T1000 (cell line): ENCODE measurements at regions not wholly inside any gene's neighbourhood (a gene's known extent, or its start where the extent isn't known, plus 50 kb on each side); places are given as distances from the start of the nearest gene placed in this dataset.

Experiments
- DNase-seq: peaks from one replicate; lab custom pipeline; 2025; ENCODE audit warnings: mixed read lengths; lab: John Stamatoyannopoulos, UW

DNA sequence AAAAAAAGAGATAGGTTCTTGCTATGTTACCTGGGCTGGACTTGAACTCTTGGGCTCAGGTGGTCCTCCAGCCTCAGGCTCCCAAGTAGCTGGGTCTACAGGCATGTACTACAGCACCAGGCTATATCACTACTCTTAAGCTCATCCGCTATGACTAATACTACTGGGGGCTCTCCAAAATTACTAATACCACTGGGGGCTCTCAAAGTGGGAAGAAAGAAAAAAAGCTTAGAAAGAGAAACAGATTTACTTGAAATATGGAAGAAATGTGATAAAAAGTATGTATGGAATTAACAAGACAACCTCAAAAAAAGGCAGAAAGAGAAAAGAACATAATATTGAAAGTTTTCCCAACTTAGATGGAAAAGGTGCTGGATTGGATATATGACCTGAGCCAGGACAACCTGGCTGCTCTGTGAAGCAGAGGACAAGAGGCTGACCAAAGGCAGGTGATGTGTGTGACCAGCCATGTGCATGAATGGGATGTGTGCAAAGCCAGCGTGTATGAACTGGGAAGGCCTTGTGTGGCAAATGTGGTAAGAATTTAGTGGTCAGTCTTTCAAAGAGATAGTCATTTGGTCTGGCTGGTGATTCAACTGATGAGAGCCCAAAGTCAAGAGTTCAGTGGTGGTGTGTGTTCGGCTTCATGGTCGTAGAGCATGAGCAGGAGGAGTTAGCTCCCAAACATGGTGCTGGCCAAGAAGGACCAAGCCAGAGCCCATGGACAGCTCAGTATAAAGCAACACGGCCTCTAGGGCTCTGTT is 232.4 kb upstream of the KLF14 start:
- DNase-seq, result no peak

GRCh38 chr7:130970196-130970595 is 236.2 kb upstream of the KLF14 start:
- DNase-seq, result no peak

- DNase-seq, result no peak
These were observed 236.7 kb upstream of the KLF14 start for GRCh38 chr7:130970696-130971095.

DNA sequence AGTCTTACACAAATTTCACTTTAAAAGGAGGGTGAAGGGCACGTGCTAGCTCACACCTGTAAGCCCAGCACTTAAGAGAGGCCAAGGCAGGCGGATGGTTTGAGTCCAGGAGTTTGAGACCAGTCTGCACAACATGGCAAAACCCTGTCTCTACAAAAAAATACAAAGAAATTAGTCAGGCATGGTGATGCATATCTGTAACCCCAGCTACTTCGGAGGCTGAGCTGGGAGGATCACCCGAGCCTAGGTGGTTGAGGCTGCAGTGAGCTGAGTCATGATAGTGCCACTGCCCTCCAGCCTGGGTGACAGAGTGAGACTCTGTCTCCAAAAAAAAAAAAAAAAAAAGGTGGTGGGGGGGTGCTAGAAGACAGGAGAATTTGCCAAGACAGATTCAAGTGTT is 237.3 kb upstream of the KLF14 start:
- no peak for DNase-seq

DNA sequence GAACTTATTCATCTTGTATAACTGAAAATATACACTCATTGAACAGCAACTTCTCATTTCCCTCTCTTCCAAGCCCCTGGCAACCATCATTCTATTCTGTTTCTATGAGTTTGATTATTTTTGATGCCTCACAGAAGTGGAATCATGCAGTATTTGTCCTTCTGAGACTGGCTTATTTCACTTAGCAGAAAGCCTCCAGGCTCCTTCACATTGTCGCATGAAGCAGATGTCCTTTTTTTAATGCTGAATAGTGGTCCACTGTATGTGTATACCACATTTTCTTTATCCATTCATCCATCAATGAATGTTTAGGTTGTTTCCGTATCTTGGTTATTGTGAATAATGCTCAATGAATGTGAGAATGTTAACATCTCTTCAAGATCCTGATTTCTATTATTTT is 238.2 kb upstream of the KLF14 start:
- DNase-seq, result no peak

- DNase-seq, result no peak
These were observed 239.6 kb upstream of the KLF14 start for GRCh38 chr7:130973637-130974036.

DNA sequence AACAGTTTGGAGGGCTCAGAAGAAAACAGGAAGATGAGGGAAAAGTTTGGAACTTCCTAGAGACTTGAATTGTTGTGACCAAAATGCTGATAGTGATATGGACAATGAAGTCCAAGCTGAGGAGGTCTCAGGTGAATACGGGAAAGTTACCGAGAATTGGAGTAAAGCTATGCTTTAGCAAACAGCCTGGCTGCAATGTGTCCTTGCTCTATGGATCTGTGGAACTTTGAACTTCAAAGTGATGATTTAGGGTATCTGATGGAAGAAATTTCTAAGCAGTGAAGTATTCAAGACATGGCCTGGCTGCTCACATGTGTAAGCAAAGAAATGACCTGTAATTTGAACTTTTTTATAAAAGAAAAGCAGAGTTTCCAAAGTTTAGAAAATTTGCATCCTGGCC is 240.2 kb upstream of the KLF14 start:
- no peak for DNase-seq

- DNase-seq, result no peak
These were observed 240.8 kb upstream of the KLF14 start for GRCh38 chr7:130974794-130975193.

GRCh38 chr7:130975731-130976130 is 241.7 kb upstream of the KLF14 start:
- no peak for DNase-seq

- DNase-seq, result no peak
These were observed 248.2 kb upstream of the KLF14 start for GRCh38 chr7:130982160-130982638.

- DNase-seq, result no peak
These were observed 248.6 kb upstream of the KLF14 start for GRCh38 chr7:130982651-130983050.

GRCh38 chr7:130985361-130985760 is 251.4 kb upstream of the KLF14 start:
- DNase-seq, result no peak

GRCh38 chr7:130986261-130986690 is 252.3 kb upstream of the KLF14 start:
- no peak for DNase-seq

DNA sequence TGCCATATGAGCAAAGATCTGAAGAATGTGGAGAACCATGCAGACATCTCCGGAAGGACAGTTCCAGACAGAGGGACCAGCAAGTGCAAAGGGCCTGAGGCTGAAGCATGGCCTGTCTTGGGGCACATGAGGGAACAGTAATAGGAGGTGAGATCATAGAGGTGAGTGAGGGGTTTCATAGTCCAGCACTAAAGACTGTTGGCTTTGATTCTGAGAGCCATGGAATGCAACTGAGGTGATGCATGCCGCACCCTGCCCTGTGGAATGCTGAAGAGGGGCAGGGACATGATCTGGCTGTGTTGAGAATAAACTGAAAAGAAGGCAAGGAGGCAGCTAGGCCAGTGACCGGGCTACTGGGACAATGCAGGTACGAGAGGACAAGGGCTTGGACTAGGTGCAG is 253.1 kb upstream of the KLF14 start:
- DNase-seq, result no peak

GRCh38 chr7:130988443-130988842 is 254.4 kb upstream of the KLF14 start:
- no peak for DNase-seq

DNA sequence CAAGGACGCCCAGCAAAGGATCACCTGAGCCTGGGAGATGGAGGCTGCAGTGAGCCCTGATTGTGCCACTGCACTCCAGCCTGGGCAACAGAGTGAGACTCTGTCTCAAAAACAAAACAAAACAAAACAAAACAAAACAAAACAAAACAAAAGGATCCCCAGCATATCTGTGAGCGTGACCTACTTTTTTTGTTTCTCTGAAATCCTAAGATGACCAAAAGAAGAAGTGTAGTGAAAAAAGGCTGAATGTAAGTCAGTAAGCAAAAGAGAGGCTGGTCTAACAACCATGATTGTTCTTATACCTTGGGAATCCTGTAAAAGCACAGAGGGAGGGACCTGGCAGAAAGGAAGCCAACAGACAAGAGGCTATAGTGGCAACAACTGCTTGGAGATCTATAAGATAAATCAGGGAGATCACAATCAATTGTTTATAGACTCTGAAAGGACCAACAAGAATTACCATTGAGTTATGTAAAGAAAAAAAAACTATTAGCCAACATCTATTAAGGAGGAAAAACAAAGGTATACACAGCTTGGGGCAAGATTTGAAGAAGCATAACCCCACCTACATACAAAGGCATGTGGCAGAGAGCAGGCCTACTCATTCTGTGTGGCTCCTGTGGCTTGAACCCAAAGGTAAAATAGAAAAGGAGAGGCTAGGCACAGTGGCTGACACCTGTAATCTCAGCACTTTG is 255.2 kb upstream of the KLF14 start:
- no peak for DNase-seq

- DNase-seq, result no peak
These were observed 256.3 kb upstream of the KLF14 start for GRCh38 chr7:130990178-130990832.

DNA sequence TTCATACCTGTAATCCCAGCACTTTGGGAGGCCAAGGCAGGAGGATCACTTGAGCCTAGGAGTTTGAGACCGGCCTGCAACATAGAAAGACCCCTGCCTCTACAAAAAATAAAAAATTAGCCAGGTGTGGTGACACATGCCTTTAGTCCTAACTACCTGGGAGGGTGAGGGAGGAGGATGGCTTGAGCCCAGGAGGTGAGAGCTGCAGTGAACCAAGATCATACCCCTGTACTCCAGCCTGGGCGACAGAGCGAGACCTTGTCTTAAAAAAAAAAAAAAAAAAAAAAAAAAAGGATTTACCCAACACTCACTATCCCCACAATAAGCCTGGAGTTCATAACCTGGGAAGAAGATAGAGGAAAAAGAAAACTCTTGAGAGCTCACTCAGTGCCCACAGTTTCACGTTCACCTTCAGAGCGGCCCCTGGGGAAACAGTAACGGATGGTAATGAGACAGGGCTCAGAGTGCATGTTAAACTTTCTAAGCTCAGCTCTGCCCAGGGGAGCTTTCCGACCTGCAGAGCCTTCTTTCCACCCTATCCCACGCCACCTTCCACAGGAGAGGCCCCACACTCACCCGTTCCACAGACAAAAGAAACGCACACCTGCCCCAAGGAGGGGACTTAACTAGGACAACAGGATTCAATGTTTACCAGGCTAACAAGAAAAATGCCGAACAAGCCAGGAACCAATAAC is 259.8 kb upstream of the KLF14 start:
- no peak for DNase-seq

DNA sequence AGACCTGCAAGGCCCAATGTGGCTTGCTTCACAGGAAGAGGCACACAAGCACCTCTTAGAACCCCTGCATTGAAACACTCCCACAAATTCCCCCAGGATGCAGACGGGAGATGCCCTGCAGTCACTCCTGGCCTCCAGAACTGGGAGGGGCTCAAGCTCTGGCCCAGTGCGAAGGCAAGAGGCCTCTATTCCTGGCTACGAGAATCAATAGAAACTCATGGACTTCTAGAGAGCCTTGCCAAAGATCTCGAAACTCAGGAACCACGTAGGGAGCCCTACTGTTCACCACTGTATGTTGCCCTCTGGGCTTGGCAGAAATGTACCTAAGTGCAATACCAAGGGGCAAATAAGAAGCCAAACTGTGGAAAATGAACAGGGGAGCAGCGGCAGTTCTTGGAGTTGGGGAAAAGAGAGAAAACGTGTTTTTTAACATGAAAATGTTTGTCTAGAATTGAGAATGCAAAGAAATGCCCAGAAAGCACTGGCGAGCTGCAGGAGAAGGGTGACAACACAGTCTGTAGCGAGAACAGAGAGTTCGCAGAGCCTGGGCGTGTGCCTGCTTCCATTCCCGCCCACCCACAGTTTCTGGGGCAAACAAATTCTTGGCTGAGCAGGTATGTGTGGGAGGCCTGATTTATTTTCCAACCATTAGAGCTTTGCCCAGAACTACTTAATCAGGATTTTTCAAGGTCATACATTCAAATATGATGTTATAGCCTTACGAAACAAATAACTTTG is 260.5 kb upstream of the KLF14 start:
- DNase-seq, result no peak

- no peak for DNase-seq
These were observed 261.5 kb upstream of the KLF14 start for GRCh38 chr7:130995252-130996081.
